ENCODE measurements at regions not wholly inside any gene's neighbourhood (a gene's known extent, or its start where the extent isn't known, plus 50 kb on each side); places are given as distances from the start of the nearest gene placed in this dataset.

DNA sequence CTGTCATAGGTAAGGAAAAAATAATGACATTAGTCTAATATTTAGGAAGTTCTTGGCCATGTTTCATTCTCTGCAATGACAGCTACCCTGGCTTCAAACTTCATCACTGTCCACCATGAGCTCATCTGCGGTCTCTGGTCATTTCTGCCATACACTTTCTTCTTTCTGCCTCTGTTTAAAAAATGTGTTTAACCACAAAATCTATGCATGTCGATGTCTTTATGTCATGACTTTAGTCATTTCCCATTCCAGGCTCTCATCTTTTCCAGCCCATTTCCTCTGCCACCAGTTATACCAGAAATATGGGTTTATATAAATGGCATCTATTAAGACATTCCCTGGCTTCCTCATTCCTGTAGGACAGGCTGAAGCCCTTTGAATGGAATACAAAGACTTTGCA is 68.5 kb upstream of the DUSP10 start (continued):
- TF ChIP-seq FOXJ3 (CRISPR knock-in tag; IDR thresholded peaks at IDR 0.05; ENCODE audit: borderline replicate concordance), result no peak
- TF ChIP-seq, protein P1, sequence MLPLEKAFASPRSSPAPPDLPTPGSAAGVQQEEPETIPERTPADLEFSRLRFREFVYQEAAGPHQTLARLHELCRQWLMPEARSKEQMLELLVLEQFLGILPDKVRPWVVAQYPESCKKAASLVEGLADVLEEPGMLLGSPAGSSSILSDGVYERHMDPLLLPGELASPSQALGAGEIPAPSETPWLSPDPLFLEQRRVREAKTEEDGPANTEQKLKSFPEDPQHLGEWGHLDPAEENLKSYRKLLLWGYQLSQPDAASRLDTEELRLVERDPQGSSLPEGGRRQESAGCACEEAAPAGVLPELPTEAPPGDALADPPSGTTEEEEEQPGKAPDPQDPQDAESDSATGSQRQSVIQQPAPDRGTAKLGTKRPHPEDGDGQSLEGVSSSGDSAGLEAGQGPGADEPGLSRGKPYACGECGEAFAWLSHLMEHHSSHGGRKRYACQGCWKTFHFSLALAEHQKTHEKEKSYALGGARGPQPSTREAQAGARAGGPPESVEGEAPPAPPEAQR (CRISPR knock-in tag; IDR thresholded peaks at IDR 0.05), result no peak
- TF ChIP-seq, protein P2, sequence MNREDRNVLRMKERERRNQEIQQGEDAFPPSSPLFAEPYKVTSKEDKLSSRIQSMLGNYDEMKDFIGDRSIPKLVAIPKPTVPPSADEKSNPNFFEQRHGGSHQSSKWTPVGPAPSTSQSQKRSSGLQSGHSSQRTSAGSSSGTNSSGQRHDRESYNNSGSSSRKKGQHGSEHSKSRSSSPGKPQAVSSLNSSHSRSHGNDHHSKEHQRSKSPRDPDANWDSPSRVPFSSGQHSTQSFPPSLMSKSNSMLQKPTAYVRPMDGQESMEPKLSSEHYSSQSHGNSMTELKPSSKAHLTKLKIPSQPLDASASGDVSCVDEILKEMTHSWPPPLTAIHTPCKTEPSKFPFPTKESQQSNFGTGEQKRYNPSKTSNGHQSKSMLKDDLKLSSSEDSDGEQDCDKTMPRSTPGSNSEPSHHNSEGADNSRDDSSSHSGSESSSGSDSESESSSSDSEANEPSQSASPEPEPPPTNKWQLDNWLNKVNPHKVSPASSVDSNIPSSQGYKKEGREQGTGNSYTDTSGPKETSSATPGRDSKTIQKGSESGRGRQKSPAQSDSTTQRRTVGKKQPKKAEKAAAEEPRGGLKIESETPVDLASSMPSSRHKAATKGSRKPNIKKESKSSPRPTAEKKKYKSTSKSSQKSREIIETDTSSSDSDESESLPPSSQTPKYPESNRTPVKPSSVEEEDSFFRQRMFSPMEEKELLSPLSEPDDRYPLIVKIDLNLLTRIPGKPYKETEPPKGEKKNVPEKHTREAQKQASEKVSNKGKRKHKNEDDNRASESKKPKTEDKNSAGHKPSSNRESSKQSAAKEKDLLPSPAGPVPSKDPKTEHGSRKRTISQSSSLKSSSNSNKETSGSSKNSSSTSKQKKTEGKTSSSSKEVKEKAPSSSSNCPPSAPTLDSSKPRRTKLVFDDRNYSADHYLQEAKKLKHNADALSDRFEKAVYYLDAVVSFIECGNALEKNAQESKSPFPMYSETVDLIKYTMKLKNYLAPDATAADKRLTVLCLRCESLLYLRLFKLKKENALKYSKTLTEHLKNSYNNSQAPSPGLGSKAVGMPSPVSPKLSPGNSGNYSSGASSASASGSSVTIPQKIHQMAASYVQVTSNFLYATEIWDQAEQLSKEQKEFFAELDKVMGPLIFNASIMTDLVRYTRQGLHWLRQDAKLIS (CRISPR knock-in tag; IDR thresholded peaks at IDR 0.05; ENCODE audit: borderline replicate concordance), result no peak

DNA sequence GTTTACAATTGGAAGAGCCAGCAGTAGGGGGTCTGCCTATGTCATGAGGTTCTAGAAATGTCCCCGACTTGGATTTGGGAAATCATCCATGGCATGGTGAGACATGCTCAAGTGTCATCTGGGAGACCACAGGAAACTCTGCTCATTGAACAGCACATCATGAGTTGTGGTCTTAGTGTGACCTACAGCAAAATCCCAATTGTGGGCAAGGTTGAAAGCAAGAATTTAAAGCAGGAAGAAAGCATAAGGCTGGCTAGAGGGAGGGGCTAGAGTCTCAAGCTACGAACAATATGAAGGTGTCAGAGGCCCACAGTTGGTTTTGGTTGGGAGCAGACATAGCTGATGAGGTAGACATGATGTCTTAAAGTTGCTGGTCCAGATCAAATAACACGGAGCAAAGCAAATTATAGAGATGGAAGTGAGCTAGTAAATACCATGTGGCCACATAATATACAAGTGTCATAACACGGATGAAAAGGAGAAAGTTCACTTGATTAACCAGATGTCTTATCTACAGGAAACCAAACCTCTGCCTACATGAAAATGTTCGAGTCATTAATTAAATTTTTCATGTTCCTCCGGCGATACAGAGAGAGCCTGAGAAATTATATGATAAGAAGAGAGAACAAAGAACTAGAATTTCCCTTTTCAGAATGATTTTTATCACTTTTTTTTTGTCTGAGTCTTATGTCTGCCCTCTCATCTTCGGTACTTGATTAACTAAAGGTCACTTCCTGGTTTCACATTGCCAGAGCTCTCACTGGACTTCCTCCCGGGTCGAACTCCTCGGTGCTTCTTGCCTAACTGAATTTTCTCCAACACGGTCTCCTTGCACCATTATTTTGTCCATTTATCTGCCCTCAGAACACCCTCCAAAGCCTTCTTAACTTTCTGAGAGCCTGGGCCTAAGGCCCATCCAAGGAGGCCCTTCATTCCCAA is 67.5 kb upstream of the DUSP10 start:
- ChIA-PET CTCF (no interaction called here), POLR2A (no interaction called here)
- no peak for ATAC-seq
- H3K36me3 Mint-ChIP-seq, result no peaks in the 10 kb centered on the region
- H3K4me3 Mint-ChIP-seq, result no peak overlapping the region
- TF ChIP-seq NR1H2 (CRISPR knock-in tag; IDR thresholded peaks at IDR 0.05), result no peak
- TF ChIP-seq, protein P3, sequence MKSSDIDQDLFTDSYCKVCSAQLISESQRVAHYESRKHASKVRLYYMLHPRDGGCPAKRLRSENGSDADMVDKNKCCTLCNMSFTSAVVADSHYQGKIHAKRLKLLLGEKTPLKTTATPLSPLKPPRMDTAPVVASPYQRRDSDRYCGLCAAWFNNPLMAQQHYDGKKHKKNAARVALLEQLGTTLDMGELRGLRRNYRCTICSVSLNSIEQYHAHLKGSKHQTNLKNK (CRISPR knock-in tag; IDR thresholded peaks at IDR 0.05), result no peak
- TF ChIP-seq GABPB1 (CRISPR knock-in tag; IDR thresholded peaks at IDR 0.05), result no peak
- TF ChIP-seq, protein P4, sequence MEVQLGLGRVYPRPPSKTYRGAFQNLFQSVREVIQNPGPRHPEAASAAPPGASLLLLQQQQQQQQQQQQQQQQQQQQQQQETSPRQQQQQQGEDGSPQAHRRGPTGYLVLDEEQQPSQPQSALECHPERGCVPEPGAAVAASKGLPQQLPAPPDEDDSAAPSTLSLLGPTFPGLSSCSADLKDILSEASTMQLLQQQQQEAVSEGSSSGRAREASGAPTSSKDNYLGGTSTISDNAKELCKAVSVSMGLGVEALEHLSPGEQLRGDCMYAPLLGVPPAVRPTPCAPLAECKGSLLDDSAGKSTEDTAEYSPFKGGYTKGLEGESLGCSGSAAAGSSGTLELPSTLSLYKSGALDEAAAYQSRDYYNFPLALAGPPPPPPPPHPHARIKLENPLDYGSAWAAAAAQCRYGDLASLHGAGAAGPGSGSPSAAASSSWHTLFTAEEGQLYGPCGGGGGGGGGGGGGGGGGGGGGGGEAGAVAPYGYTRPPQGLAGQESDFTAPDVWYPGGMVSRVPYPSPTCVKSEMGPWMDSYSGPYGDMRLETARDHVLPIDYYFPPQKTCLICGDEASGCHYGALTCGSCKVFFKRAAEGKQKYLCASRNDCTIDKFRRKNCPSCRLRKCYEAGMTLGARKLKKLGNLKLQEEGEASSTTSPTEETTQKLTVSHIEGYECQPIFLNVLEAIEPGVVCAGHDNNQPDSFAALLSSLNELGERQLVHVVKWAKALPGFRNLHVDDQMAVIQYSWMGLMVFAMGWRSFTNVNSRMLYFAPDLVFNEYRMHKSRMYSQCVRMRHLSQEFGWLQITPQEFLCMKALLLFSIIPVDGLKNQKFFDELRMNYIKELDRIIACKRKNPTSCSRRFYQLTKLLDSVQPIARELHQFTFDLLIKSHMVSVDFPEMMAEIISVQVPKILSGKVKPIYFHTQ (CRISPR knock-in tag; IDR thresholded peaks at IDR 0.05), result no peak
- no peak for TF ChIP-seq TEAD1 (CRISPR knock-in tag; IDR thresholded peaks at IDR 0.05)
- TF ChIP-seq FOXK1 (CRISPR knock-in tag; IDR thresholded peaks at IDR 0.05), result no peak
- TF ChIP-seq, protein P5, sequence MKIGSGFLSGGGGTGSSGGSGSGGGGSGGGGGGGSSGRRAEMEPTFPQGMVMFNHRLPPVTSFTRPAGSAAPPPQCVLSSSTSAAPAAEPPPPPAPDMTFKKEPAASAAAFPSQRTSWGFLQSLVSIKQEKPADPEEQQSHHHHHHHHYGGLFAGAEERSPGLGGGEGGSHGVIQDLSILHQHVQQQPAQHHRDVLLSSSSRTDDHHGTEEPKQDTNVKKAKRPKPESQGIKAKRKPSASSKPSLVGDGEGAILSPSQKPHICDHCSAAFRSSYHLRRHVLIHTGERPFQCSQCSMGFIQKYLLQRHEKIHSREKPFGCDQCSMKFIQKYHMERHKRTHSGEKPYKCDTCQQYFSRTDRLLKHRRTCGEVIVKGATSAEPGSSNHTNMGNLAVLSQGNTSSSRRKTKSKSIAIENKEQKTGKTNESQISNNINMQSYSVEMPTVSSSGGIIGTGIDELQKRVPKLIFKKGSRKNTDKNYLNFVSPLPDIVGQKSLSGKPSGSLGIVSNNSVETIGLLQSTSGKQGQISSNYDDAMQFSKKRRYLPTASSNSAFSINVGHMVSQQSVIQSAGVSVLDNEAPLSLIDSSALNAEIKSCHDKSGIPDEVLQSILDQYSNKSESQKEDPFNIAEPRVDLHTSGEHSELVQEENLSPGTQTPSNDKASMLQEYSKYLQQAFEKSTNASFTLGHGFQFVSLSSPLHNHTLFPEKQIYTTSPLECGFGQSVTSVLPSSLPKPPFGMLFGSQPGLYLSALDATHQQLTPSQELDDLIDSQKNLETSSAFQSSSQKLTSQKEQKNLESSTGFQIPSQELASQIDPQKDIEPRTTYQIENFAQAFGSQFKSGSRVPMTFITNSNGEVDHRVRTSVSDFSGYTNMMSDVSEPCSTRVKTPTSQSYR (CRISPR knock-in tag; IDR thresholded peaks at IDR 0.05), result no peak
- no peak for TF ChIP-seq TP53 (CRISPR knock-in tag; IDR thresholded peaks at IDR 0.05)
- TF ChIP-seq, protein P6, sequence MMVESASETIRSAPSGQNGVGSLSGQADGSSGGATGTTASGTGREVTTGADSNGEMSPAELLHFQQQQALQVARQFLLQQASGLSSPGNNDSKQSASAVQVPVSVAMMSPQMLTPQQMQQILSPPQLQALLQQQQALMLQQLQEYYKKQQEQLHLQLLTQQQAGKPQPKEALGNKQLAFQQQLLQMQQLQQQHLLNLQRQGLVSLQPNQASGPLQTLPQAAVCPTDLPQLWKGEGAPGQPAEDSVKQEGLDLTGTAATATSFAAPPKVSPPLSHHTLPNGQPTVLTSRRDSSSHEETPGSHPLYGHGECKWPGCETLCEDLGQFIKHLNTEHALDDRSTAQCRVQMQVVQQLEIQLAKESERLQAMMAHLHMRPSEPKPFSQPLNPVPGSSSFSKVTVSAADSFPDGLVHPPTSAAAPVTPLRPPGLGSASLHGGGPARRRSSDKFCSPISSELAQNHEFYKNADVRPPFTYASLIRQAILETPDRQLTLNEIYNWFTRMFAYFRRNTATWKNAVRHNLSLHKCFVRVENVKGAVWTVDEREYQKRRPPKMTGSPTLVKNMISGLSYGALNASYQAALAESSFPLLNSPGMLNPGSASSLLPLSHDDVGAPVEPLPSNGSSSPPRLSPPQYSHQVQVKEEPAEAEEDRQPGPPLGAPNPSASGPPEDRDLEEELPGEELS (CRISPR knock-in tag; IDR thresholded peaks at IDR 0.05), result no peak
- TF ChIP-seq TCF7 (CRISPR knock-in tag; IDR thresholded peaks at IDR 0.05; ENCODE audit: low read depth), result no peak
- TF ChIP-seq SOX15 (CRISPR knock-in tag; IDR thresholded peaks at IDR 0.05), result no peak
- peaks cover 4% of the 10 kb centered on the region for H3K4me1 Mint-ChIP-seq
- no peak for DNase-seq (ENCODE audit: low spot score)
- H3K27ac Mint-ChIP-seq, result no peak overlapping the region
- no peaks in the 10 kb centered on the region for H3K27me3 Mint-ChIP-seq (ENCODE audit: low read depth)
- no peaks in the 10 kb centered on the region for H3K9me3 Mint-ChIP-seq

Data from WTC11 (cell line).